Loucy (cell line): ENCODE measurements at regions not wholly inside any gene's neighbourhood (a gene's known extent, or its start where the extent isn't known, plus 50 kb on each side); places are given as distances from the start of the nearest gene placed in this dataset.

ENCODE experiments used
- H2AFZ ChIP-seq: fragments of 200-600 bp; sonication (generic); 2 replicates; pipeline ENCODE4 v1.6.0; 2016; ENCODE audit warnings: antibody characterized with exemption, mild to moderate bottlenecking, low read length, moderate library complexity
- H3F3A ChIP-seq: fragments of 200-600 bp; 2 replicates; pipeline ENCODE4 v1.6.0; 2016; ENCODE audit warnings: antibody characterized with exemption, low read depth, mild to moderate bottlenecking
- H3K27me3 ChIP-seq: fragments of 200-600 bp; sonication (generic); 2 replicates; pipeline ENCODE4 v1.6.1; 2014; ENCODE audit warnings: low read length, mild to moderate bottlenecking; ENCODE audit not compliant: insufficient read depth, poor library complexity, severe bottlenecking
- H3K36me3 ChIP-seq: fragments of 200-600 bp; sonication (generic); 2 replicates; pipeline ENCODE4 v1.6.1; 2016; ENCODE audit warnings: low read length; ENCODE audit not compliant: insufficient read depth
- H3K4me1 ChIP-seq: fragments of 200-600 bp; sonication (generic); 2 replicates; pipeline ENCODE4 v1.5.1; 2014; ENCODE audit warnings: low read length, mild to moderate bottlenecking; ENCODE audit not compliant: insufficient read depth, poor library complexity, severe bottlenecking
- H3K4me2 ChIP-seq: fragments of 200-600 bp; sonication (generic); 2 replicates; pipeline ENCODE4 v1.6.0; 2014; ENCODE audit warnings: antibody characterized with exemption, low read length, low read depth, mild to moderate bottlenecking; ENCODE audit not compliant: poor library complexity, severe bottlenecking
- H3K4me3 ChIP-seq: fragments of 200-600 bp; sonication (generic); 2 replicates; pipeline ENCODE4 v1.5.1; 2014; ENCODE audit warnings: low read length, mild to moderate bottlenecking, mixed read lengths; ENCODE audit not compliant: poor library complexity, severe bottlenecking
- H3K79me2 ChIP-seq: fragments of 200-600 bp; sonication (generic); 2 replicates; pipeline ENCODE4 v1.6.1; 2014; ENCODE audit warnings: low read length; ENCODE audit not compliant: insufficient read depth
- H3K9ac ChIP-seq: fragments of 200-600 bp; sonication (generic); 2 replicates; pipeline ENCODE4 v1.6.0; 2014; ENCODE audit warnings: mild to moderate bottlenecking, low read depth, low read length, moderate library complexity; ENCODE audit not compliant: poor library complexity, severe bottlenecking
- H3K9me2 ChIP-seq: fragments of 200-600 bp; sonication (generic); replicated peaks from 2 replicates; pipeline ENCODE4 v1.6.1; 2016; ENCODE audit warnings: low read depth, low read length, mixed read lengths
- H3K9me3 ChIP-seq: fragments of 200-600 bp; sonication (generic); 2 replicates; pipeline ENCODE4 v1.6.1; 2014; ENCODE audit warnings: mild to moderate bottlenecking, antibody characterized with exemption, low read length, low read depth; ENCODE audit not compliant: insufficient read depth
- H4K20me1 ChIP-seq: fragments of 200-600 bp; sonication (generic); 2 replicates; pipeline ENCODE4 v1.6.0; 2014; ENCODE audit warnings: antibody characterized with exemption, low read length, mild to moderate bottlenecking; ENCODE audit not compliant: insufficient read depth, poor library complexity, severe bottlenecking
- CTCF ChIP-seq: fragments of 200-600 bp; sonication (generic); conservative IDR thresholded peaks from 2 replicates; pipeline ENCODE4 v1.5.1; 2014; ENCODE audit warnings: mild to moderate bottlenecking, antibody characterized with exemption, low read length
- EZH2phosphoT487 ChIP-seq: fragments of 200-600 bp; IDR thresholded peaks from 2 replicates; pipeline ENCODE4 v1.6.1; 2018; ENCODE audit warnings: antibody characterized with exemption, mild to moderate bottlenecking, moderate library complexity, borderline replicate concordance

- Histone ChIP-seq H3K4me3 (no peak overlapping the region), H3K36me3 (no peaks in the 10 kb centered on the region), H2AFZ (no peak overlapping the region), H3K9ac (no peak overlapping the region), H3K4me2 (no peak overlapping the region), H3K9me3 (no peaks in the 10 kb centered on the region), H3K9me2 (no peaks in the 10 kb centered on the region), H3K4me1 (peaks cover 4% of the 10 kb centered on the region), H3K27me3 (no peaks in the 10 kb centered on the region), H3K79me2 (no peaks in the 10 kb centered on the region), H4K20me1 (no peaks in the 10 kb centered on the region), H3F3A (no peaks in the 10 kb centered on the region)
- no peak for TF ChIP-seq CTCF
- no peak for TF ChIP-seq EZH2phosphoT487
These were observed 362.4 kb downstream of the KCTD12 start for GRCh38 chr13:76523740-76524340.

GRCh38 chr13:76522083-76522755 is 364.0 kb downstream of the KCTD12 start:
- Histone ChIP-seq H3K4me2 (no peak overlapping the region), H3K9me2 (no peaks in the 10 kb centered on the region), H3K9me3 (no peaks in the 10 kb centered on the region), H3K9ac (no peak overlapping the region), H4K20me1 (no peaks in the 10 kb centered on the region), H3K4me3 (no peak overlapping the region), H3K79me2 (no peaks in the 10 kb centered on the region), H3K27me3 (no peaks in the 10 kb centered on the region), H3K36me3 (no peaks in the 10 kb centered on the region), H3K4me1 (peaks cover 4% of the 10 kb centered on the region), H2AFZ (no peak overlapping the region), H3F3A (no peaks in the 10 kb centered on the region)
- TF ChIP-seq CTCF (no peak), EZH2phosphoT487 (no peak)

DNA sequence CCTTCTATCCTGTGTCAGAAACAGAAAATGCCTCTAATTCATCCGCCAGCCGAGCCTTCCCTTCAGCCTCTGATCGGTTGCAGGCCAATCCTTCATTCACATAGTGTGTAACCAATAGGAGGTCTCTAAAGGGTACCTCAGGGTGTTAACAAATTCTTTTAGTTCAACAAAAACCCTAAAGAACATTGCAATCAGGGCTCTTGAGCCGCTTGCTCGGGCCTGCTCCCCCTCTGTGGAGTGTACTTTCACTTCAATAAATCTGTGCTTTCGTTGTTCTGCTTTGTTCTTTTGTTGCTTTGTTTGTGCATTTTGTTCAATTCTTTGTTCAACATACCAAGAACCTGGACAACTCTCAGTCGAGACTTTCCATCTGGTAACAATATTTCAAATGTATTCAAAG is 366.5 kb downstream of the KCTD12 start:
- Histone ChIP-seq H3K9me3 (no peaks in the 10 kb centered on the region), H3K9ac (no peak overlapping the region), H3K9me2 (no peaks in the 10 kb centered on the region), H3K4me1 (peaks cover 4% of the 10 kb centered on the region), H3K4me3 (no peak overlapping the region), H3K79me2 (no peaks in the 10 kb centered on the region), H4K20me1 (no peaks in the 10 kb centered on the region), H3K27me3 (no peaks in the 10 kb centered on the region), H3K4me2 (no peak overlapping the region), H2AFZ (no peak overlapping the region), H3F3A (no peaks in the 10 kb centered on the region), H3K36me3 (no peaks in the 10 kb centered on the region)
- no peak for TF ChIP-seq CTCF
- TF ChIP-seq EZH2phosphoT487, result no peak
